Sigmoid colon (tissue), 4 donors: ENCODE measurements at regions not wholly inside any gene's neighbourhood (a gene's known extent, or its start where the extent isn't known, plus 50 kb on each side); places are given as distances from the start of the nearest gene placed in this dataset.

Experiments
- CTCF ChIP-seq, 4 experiments: fragments of 450-650 bp in 3 of 4; fragments of 200-600 bp in 1 of 4; IDR thresholded peaks; one replicate each; pipeline ENCODE4 v1.5.1; 2016 to 2019; ENCODE audit warnings: antibody characterized with exemption in 4 of 4, mild to moderate bottlenecking in 3 of 4, moderate library complexity in 2 of 4
- EP300 ChIP-seq, 4 donors: sonication (generic); formaldehyde crosslinking; IDR thresholded peaks; one replicate each; pipeline ENCODE4 v1.6.1; 2017; ENCODE audit warnings: antibody characterized with exemption in 4 of 4
- POLR2A ChIP-seq, 2 donors: fragments of 450-650 bp; IDR thresholded peaks; one replicate each; pipeline ENCODE4 v1.6.1; 2016; ENCODE audit warnings: antibody characterized with exemption in 2 of 2, mild to moderate bottlenecking in 2 of 2, moderate library complexity in 2 of 2

DNA sequence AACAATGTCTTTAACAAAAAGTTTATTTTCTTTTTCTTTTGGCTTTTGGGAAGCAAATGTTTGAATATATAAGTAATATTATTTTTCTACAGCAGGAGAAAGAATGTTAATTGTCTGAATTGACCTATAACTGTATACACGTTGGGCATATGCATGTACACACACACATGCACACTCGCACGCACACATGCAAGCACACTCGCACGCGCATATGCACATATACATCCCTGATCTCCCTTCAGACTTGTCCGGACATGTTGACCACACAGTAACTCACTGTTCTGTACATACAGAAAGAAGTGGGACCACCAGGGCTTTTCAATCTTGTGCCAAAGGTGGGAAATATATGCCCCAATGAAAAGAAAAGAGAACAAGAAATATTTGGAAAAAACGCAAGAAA lies 245.1 kb upstream of the APCDD1 start:
- TF ChIP-seq POLR2A (IDR thresholded peaks at IDR 0.05) = no peak
- TF ChIP-seq EP300 (IDR thresholded peaks at IDR 0.05) = no peak
- TF ChIP-seq CTCF (IDR thresholded peaks at IDR 0.05) = no peak
